AG08395 (cell line): ENCODE measurements at regions not wholly inside any gene's neighbourhood (a gene's known extent, or its start where the extent isn't known, plus 50 kb on each side); places are given as distances from the start of the nearest gene placed in this dataset.
"Not testable (repeated sequence)": the region's sequence is repeated elsewhere in the genome, so short reads cannot be mapped to it uniquely, and the experiment has no call there.

ENCODE experiments used
- DNase-seq: peaks from one replicate; pipeline ENCODE4 v3.0.0; 2012; ENCODE audit warnings: mixed read lengths, low spot score

DNA sequence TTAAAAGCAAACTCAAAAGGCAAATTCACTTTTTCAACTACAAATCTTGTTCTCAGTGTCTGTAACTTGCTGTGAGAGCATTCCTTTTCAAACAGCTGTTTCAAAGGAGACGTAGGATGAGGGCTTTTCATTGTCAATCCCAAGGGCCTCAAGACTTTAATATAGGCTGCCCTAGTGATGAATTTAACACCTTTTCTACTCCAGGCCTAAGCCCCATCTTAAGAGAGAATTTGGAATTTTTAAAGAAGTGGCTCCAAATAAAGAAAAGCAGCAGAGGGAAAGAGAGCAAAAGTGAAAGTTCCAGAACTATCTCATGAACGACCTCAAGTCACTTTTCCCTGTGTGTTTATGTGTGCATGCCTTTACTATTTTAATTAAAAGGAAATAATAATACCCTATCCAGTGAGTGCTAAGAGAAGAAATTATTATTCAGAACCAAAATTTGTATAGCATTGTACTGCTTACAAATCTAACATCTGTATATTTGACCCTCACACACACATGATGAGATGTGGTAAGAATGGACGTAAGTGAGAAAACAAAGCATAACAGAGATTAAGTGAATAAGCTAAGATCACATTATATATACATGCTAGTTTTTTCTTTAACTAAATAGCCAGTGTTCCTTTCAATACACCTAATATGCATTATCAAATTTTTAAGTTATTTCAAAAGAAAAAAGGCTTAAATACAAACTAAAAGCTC lies 196.4 kb downstream of the VGLL3 start:
- DNase-seq, result no peak

- peak; percentile 83 for DNase-seq
Observed at GRCh38 chr3:86793786-86794185, 197.2 kb downstream of the VGLL3 start.

GRCh38 chr3:86792316-86792715 lies 198.6 kb downstream of the VGLL3 start:
- no peak for DNase-seq

DNA sequence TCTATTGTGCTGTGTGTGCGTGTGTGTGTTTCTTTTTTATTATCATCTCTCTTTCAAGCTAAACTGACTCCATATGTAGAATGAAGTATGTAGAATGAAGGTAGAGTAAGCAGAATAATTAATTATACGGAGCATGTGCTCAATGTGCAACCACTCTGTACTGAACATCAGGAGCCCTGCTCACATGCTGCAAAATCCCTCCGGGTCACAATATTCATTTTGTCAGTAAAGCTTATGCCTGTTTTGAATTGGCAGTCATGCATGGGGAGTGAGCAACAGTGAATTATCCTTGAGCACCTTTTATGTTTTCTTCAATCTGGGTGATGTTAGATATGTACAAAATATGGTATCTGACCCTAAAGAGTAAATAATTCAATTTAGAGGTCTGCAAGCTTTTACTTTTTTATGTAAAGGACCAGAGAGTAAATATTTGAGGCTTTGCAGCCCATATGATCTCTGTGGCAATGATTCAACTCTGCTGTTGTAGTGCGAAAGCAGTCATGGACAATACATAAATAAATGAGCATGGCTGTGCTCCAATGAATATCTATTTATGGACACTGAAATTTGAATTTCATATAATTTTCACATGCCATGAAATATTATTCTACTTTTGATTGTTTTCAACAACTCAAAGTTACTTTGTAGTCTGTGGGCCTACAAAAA lies 199.9 kb downstream of the VGLL3 start:
- no peak for DNase-seq

DNA sequence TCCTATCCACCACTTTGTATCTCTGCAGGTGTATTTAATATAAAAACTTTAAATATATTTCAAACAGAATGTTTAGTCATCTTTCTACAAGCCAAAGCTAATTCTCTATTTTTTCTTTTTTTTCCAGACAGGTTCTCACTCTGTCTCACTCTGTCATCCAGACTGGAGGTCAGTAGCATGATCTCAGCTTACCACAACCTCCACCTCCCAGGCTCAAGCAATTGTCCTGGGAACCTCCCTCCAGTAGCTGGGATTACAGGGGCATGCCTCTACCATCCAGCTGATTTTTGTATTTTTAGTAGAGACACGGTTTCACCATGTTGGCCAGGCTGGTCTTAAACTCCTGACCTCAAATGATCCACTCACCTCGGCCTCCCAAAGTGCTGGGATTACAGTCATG lies 202.6 kb downstream of the VGLL3 start:
- DNase-seq, result no peak

- DNase-seq, result no peak
Observed at GRCh38 chr3:86787091-86787490, 203.9 kb downstream of the VGLL3 start.

DNA sequence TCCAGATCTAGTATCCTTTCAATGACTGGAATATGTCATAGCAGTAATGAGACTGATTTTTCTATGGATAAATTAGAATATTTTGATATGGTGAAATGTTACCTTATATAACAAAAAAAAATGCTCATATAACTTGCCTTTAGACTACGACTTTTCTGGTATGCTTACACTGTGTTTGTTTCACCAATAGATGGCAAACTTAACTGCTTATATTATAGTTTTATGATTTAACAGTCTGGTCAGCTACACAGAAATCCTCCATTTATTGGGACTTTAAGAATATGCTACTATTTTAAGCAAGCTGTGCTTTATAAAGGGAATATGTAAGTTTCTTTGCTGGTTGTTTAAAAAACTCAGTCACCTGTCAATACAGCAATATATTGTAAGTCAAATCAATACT lies 205.6 kb downstream of the VGLL3 start:
- peak; percentile 53 for DNase-seq

DNA sequence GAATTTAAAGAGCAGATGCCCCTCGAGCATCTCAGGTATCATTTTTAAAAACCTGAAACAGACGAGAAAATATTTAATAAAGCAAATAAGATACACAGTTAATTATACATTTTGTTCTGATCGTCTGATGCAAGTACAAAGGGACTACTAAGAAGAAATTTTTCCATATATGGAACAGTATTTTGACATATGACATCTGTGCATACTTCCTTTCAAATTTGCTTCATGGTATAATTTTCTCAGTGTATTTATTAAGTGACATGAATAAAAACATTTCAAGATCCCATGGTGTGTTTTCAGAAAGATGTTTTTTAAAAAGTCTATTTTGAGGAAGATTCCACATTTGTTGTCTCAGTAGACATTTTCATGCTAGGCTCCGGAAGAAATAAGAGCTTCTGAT lies 208.1 kb downstream of the VGLL3 start:
- DNase-seq, result no peak

- no peak for DNase-seq
Observed at GRCh38 chr3:86782286-86782685, 208.7 kb downstream of the VGLL3 start.

DNA sequence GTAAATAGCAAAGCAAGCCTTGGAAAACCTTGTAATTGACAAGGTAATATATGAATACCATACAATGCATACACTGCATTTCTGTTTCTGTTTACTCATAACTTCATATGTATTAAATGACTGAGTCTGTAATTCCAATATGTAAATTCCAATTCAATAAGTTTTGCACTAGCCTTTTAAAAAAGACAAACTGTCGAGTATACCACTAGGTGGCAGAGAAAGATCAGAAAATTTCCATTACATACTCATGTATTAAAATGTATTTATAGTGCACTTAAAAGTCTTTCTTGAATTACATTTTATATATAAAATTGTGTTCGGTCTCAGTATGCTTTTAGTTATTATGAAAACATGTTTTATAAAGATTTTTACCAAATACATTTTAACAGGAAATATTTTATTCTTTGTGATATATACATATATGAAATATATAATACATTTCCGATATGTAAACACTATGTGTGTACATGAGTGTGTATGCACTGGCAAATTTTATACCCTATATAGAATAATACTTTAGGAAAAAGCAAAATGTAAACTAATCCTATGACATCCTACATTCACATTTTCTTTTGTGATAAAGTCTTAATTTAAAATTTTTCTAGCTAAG lies 216.8 kb downstream of the VGLL3 start:
- peak; percentile 23 for DNase-seq

DNA sequence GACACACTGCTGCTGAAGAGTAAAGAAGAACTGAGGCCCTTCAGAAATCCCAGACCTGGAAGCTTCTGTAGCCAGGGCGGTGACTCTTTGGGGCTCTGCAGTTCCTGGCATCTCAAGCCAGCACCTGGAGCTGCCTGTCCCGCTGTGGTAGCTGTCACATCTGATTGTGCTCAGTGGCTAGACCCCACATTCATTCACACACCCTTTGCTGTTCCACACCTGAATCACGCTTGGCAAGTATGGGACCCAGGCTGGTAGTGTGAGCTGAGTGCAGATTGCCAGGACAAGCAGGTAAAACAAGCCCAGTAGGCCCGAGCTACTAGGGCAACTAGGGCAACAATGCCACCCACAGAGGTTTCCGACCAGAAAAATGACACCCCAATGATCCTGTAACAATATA lies 218.2 kb downstream of the VGLL3 start:
- no peak for DNase-seq

DNA sequence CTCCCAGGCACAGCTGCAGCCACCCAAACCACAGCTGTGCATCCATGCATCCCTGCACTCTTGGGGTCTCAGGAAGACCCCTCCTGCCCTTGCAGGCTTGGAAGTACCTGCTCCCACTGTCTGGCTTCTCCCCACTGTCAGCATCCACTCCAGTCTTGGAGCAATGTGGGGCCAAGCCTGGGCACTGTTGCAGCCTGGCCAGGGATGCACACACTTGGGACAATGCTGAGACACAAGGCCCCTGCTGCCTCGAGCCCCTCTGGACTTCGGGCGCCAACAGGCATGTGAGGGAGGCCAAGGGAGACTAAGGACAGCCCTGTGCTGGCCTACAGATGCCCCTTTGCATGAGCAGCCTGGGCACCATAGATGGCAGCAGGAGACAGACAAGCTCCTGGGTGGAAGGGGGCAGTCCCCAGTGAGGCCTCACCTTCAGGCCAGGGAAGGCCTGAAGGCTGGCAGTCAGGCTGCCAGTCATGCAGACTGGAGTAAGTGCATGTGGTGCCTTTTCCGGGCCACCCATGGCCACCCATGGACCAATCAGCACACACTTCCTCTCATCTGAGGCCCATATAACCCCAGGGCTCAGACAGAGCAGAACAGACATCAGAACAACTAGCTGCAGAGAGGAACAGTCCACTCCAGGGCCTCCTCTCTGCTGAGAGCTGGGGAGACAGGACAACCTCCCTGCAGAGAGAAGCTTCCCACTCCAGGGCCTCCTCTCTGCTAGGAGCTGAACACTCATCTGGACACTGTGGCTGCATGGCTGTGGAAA lies 219.0 kb downstream of the VGLL3 start:
- no peak for DNase-seq

- DNase-seq, result no peak
Observed at GRCh38 chr3:86766331-86766730, 224.6 kb downstream of the VGLL3 start.

GRCh38 chr3:86757322-86758179 lies 233.4 kb downstream of the VGLL3 start:
- DNase-seq, result not testable (repeated sequence)

DNA sequence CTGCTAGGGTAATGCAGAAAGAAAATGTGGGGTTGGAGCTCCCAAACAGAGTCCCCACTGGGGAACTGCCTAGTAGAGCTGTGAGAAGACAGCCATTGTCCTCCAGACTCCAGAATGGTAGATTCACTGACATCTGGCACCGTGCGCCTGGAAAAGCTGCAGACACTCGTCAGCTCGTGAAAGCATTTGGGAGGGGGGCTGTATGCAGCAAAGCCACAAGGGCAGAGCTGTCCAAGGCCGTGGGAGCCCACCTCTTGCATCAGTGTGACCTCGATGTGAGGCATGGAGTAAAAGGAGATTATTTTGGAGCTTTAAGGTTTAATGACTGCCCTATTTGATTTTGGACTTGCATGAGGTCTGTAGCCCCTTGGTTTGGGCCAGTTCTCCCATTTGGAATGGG lies 242.9 kb downstream of the VGLL3 start:
- DNase-seq, result no peak

- DNase-seq, result no peak
Observed at GRCh38 chr3:86744051-86744450, 246.9 kb downstream of the VGLL3 start.

DNA sequence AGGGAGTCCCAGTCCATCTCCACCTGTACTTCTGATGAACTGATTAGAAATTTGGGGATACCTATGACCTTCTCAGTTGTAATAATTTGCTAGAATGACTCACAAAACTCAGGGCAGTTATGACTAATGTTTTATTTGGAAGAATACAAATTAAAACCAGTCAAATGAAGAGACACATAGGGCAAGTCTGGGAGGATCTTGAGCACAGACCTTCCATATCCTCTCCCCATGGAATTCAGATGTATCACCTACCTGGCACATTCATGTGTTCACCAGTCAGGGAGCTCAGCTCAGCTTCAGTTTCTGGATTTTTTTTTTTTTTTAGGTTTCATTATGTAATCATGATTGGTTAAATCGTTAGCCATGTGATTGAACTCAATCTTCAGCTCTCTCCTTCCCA lies 247.7 kb downstream of the VGLL3 start:
- DNase-seq, result no peak

GRCh38 chr3:86740751-86741150 lies 250.2 kb downstream of the VGLL3 start:
- DNase-seq, result no peak

DNA sequence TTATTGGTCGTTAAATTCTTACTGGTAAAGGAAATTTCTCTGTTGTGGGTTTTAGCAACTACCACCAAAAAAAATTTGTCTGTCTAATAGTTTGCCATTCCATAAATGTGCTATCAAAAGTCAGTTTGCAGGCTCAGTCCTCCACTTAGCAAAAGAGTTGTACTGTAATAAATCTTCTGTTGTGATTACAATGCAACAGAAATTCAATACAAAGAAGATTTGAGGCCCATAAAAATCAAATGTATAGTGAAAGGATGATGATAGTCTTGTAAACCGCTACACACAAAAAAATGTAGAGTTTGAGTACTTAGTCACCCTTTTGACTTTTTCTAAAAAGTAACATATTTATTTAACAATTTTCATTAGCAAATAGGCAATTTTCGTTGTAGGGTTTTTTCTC lies 251.7 kb downstream of the VGLL3 start:
- DNase-seq, result no peak

DNA sequence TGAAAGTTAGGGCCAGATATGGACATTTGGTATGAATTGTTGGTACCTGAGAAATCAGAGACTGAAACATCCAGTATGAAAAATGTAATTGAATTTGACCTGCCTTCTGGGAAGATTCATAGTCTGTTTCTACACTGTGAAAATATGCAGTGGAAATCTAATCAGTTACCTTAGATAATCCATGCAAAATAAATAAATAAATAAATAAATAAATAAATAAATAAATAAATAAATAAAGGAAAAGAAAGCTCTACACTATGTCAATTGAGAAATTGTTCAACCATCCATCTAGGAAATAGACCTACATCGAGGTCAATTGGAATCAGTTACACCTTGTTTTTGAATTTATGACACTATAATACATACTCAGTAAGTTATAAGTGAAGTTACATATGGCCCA lies 252.3 kb downstream of the VGLL3 start:
- DNase-seq, result no peak

- DNase-seq, result no peak
Observed at GRCh38 chr3:86737517-86737916, 253.4 kb downstream of the VGLL3 start.

DNA sequence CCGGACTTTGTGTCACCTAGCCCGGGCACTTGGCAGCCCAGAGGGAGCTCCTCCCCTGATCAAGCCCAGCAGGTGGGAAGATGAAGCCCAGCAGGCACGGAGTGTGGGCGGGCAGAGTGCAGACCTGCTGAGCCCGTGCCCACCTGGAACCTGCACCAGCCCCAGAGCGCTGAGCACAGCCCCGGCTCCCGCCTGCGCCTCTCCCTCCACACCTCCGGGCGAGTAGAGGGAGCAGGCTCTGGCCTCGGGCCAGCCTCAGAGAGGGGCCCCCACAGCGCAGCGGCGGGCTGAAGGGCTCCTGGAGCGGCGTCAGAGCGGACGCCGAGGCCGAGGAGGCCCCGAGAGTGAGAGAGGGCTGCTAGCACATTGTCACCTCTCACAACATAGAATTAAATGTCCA lies 257.7 kb downstream of the VGLL3 start:
- no peak for DNase-seq
